OCI-LY7 (cell line): ENCODE measurements at regions not wholly inside any gene's neighbourhood (a gene's known extent, or its start where the extent isn't known, plus 50 kb on each side); places are given as distances from the start of the nearest gene placed in this dataset.
"Not testable (repeated sequence)": the region's sequence is repeated elsewhere in the genome, so short reads cannot be mapped to it uniquely, and the experiment has no call there.

ENCODE experiments used
- BruUV-seq: library from RNA; stranded (reverse); fragments of 400-500 nt; replicated peaks from 2 replicates; lab custom pipeline; 2021; lab: Mats Ljungman, UMichigan
- CTCF ChIA-PET: fragments of 300-600 bp; sonication (Branson Sonifier 250); formaldehyde crosslinking; loops from one replicate; lab custom pipeline; 2022; ENCODE audit warnings: antibody characterized with exemption; ENCODE audit not compliant: unreplicated experiment; lab: Charles Lee
- POLR2A ChIA-PET: fragments of 300-600 bp; sonication (Branson Sonifier 250); formaldehyde crosslinking; loops from one replicate; lab custom pipeline; 2022; ENCODE audit warnings: antibody characterized with exemption; lab: Charles Lee
- DNase-seq: peaks from one replicate; pipeline ENCODE4 v3.0.0-alpha.2; 2015; ENCODE audit warnings: low spot score
- H2AFZ ChIP-seq: fragments of 200-600 bp; sonication (generic), shearing (Covaris generic); 2 replicates; pipeline ENCODE4 v1.6.1; 2014; ENCODE audit warnings: mild to moderate bottlenecking, antibody characterized with exemption, low read length, moderate library complexity
- H3K27ac ChIP-seq: fragments of 200-600 bp; sonication (generic); 2 replicates; pipeline ENCODE4 v1.5.1; 2014; ENCODE audit warnings: mixed run types, low read depth, mild to moderate bottlenecking, moderate library complexity, low read length, inconsistent platforms; ENCODE audit not compliant: poor library complexity, severe bottlenecking
- H3K36me3 ChIP-seq: fragments of 200-600 bp; sonication (generic); 2 replicates; pipeline ENCODE4 v1.6.1; 2014; ENCODE audit warnings: mild to moderate bottlenecking, antibody characterized with exemption, low read length, moderate library complexity, mixed read lengths; ENCODE audit not compliant: insufficient read depth
- H3K4me1 ChIP-seq: fragments of 200-600 bp; sonication (generic); 2 replicates; pipeline ENCODE4 v1.5.1; 2014; ENCODE audit warnings: mild to moderate bottlenecking, low read length; ENCODE audit not compliant: insufficient read depth, poor library complexity, severe bottlenecking
- H3K4me2 ChIP-seq: fragments of 200-600 bp; sonication (generic); 2 replicates; pipeline ENCODE4 v1.6.1; 2014; ENCODE audit warnings: mild to moderate bottlenecking, low read length
- H3K4me3 ChIP-seq: fragments of 200-600 bp; sonication (generic); 2 replicates; pipeline ENCODE4 v1.5.1; 2014; ENCODE audit warnings: mild to moderate bottlenecking, low read depth, low read length; ENCODE audit not compliant: poor library complexity, severe bottlenecking
- H3K79me2 ChIP-seq: fragments of 200-600 bp; sonication (generic); 2 replicates; pipeline ENCODE4 v1.6.1; 2016; ENCODE audit warnings: low read depth, mild to moderate bottlenecking, low read length, moderate library complexity, mixed read lengths; ENCODE audit not compliant: insufficient read depth
- H3K9me2 ChIP-seq: fragments of 200-600 bp; sonication (generic); 2 replicates; pipeline ENCODE4 v1.6.1; 2016; ENCODE audit warnings: mild to moderate bottlenecking, low read length, mixed read lengths; ENCODE audit not compliant: insufficient read depth
- H3K9me3 ChIP-seq: fragments of 200-600 bp; sonication (generic); 2 replicates; pipeline ENCODE4 v1.6.1; 2014; ENCODE audit warnings: mild to moderate bottlenecking, mixed run types, low read length, mixed read lengths
- H4K20me1 ChIP-seq: fragments of 200-600 bp; sonication (generic); 2 replicates; pipeline ENCODE4 v1.6.1; 2014; ENCODE audit warnings: mild to moderate bottlenecking, antibody characterized with exemption, low read length, moderate library complexity, mixed read lengths; ENCODE audit not compliant: insufficient read depth
- intact Hi-C: fragments of 100-400 bp; cut with micrococcal nuclease; formaldehyde crosslinking; loops from one replicate; pipeline ENCODE4 v1.10.0; 2022; ENCODE audit not compliant: unreplicated experiment

- H3K36me3 ChIP-seq, DNase-seq, POLR2A ChIA-PET, intact Hi-C loops, H3K9me2 ChIP-seq, BruUV-seq, H2AFZ ChIP-seq, CTCF ChIA-PET, H3K9me3 ChIP-seq, H4K20me1 ChIP-seq, H3K79me2 ChIP-seq, H3K4me3 ChIP-seq: not testable (repeated sequence)
- Histone ChIP-seq H3K27ac (peak overlapping the region; percentile 81), H3K4me2 (peak overlapping the region; percentile 55), H3K4me1 (peaks cover 13% of the 10 kb centered on the region)
Observed at GRCh38 chr1:149635290-149635899, 51.7 kb downstream of the PPIAL4C start.

GRCh38 chr1:149636286-149637122 is 52.9 kb downstream of the PPIAL4C start:
- H3K36me3 ChIP-seq, H2AFZ ChIP-seq, intact Hi-C loops, H3K79me2 ChIP-seq, CTCF ChIA-PET, POLR2A ChIA-PET, H3K9me3 ChIP-seq, H3K9me2 ChIP-seq, H4K20me1 ChIP-seq: not testable (repeated sequence)
- BruUV-seq = TSS peak; percentile 91
- Histone ChIP-seq H3K4me3 (peak overlapping the region; percentile 59), H3K4me2 (peak overlapping the region; percentile 59), H3K4me1 (peaks cover 13% of the 10 kb centered on the region), H3K27ac (peak overlapping the region; percentile 81)
- DNase-seq = peak; percentile 91

- H3K27ac ChIP-seq, H3K4me1 ChIP-seq, DNase-seq, intact Hi-C loops, BruUV-seq, H2AFZ ChIP-seq, POLR2A ChIA-PET, H4K20me1 ChIP-seq, H3K9me2 ChIP-seq, H3K4me2 ChIP-seq, H3K79me2 ChIP-seq, H3K4me3 ChIP-seq, CTCF ChIA-PET, H3K9me3 ChIP-seq, H3K36me3 ChIP-seq: not testable (repeated sequence)
Observed at GRCh38 chr1:149638481-149638880, 54.8 kb downstream of the PPIAL4C start.

GRCh38 chr1:149638901-149639658 is 55.4 kb downstream of the PPIAL4C start:
- CTCF ChIA-PET, H3K79me2 ChIP-seq, DNase-seq, H2AFZ ChIP-seq, H3K4me1 ChIP-seq, H3K4me2 ChIP-seq, intact Hi-C loops, H3K9me2 ChIP-seq, POLR2A ChIA-PET, H4K20me1 ChIP-seq, H3K4me3 ChIP-seq, H3K36me3 ChIP-seq, H3K9me3 ChIP-seq, BruUV-seq, H3K27ac ChIP-seq: not testable (repeated sequence)

- DNase-seq, H3K36me3 ChIP-seq, H3K4me1 ChIP-seq, intact Hi-C loops, POLR2A ChIA-PET, H3K4me3 ChIP-seq, H2AFZ ChIP-seq, H4K20me1 ChIP-seq, H3K9me3 ChIP-seq, CTCF ChIA-PET, H3K4me2 ChIP-seq, H3K9me2 ChIP-seq, H3K27ac ChIP-seq, BruUV-seq, H3K79me2 ChIP-seq: not testable (repeated sequence)
Observed at GRCh38 chr1:149641179-149641578, 57.5 kb downstream of the PPIAL4C start.

GRCh38 chr1:149644818-149645217 is 61.2 kb downstream of the PPIAL4C start:
- H4K20me1 ChIP-seq, H3K4me2 ChIP-seq, BruUV-seq, intact Hi-C loops, DNase-seq, H3K79me2 ChIP-seq, POLR2A ChIA-PET, H3K4me3 ChIP-seq, CTCF ChIA-PET, H3K27ac ChIP-seq, H3K9me2 ChIP-seq, H3K4me1 ChIP-seq, H3K9me3 ChIP-seq, H3K36me3 ChIP-seq, H2AFZ ChIP-seq: not testable (repeated sequence)
